HepG2 (cell line): ENCODE measurements at regions not wholly inside any gene's neighbourhood (a gene's known extent, or its start where the extent isn't known, plus 50 kb on each side); places are given as distances from the start of the nearest gene placed in this dataset.

Source experiments
- ATAC-seq: fragments of 200-7000 bp; cut with Tn5 transposase; 3 replicates; pipeline ENCODE4 v1.9.1; 2020; ENCODE audit warnings: mild to moderate bottlenecking, moderate library complexity
- BruUV-seq: library from RNA; stranded (reverse); fragments of 400-500 nt; replicated peaks from 2 replicates; lab custom pipeline; 2021; lab: Mats Ljungman, UMichigan
- CTCF ChIA-PET: fragments of 300-600 bp; formaldehyde crosslinking; extraction: SDS; loops from one replicate; lab custom pipeline; 2021; ENCODE audit warnings: low total read pairs, inconsistent platforms, low intra/inter-chr PET ratio; lab: Yijun Ruan, JAX
- POLR2A ChIA-PET: fragments of 350-600 bp; sonication (Branson Sonifier 250); formaldehyde crosslinking; loops from one replicate; lab custom pipeline; 2020; ENCODE audit warnings: antibody characterized with exemption, inconsistent platforms; lab: Yijun Ruan, JAX
- DNase-seq: peaks from one replicate; pipeline ENCODE4 v3.0.0-alpha.2; 2015; ENCODE audit warnings: low spot score
- FAIRE-seq: peaks from 3 replicates; lab custom pipeline; 2011; peaks lifted over from hg19 to GRCh38; lab: Jason Lieb, UNC
- H2AFZ ChIP-seq: one replicate; pipeline ENCODE4 v1.6.1; 2011; ENCODE audit warnings: low read length, inconsistent platforms
- H3K27ac ChIP-seq: fragments of 300-600 bp; 3 replicates; pipeline ENCODE4 v1.8.0; 2011; ENCODE audit warnings: mixed run types, mild to moderate bottlenecking, mixed read lengths, low read length, inconsistent platforms; ENCODE audit not compliant: insufficient read depth; ENCODE audit errors: extremely low read length
- H3K27me3 ChIP-seq, 2 experiments: fragments of 200-600 bp in 1 of 2; 2 replicates in 1 of 2; 3 replicates in 1 of 2; pipeline versions ENCODE4 v1.6.0 to v1.8.0; 2011; ENCODE audit warnings: low read length in 2 of 2, mild to moderate bottlenecking in 2 of 2, moderate library complexity in 2 of 2, inconsistent platforms in 1 of 2; ENCODE audit not compliant: insufficient read depth in 2 of 2, control insufficient read depth in 1 of 2
- H3K36me3 ChIP-seq, 2 experiments: fragments of 200-600 bp in 1 of 2; replicated peaks in 1 of 2; 2 replicates in 1 of 2; 3 replicates in 1 of 2; pipeline versions ENCODE4 v1.5.1 to v1.8.0; 2011; ENCODE audit warnings: low read length in 2 of 2, inconsistent platforms in 1 of 2; ENCODE audit not compliant: insufficient read depth in 2 of 2, control insufficient read depth in 1 of 2
- H3K4me1 ChIP-seq: 2 replicates; pipeline ENCODE4 v1.5.1; 2012; ENCODE audit warnings: low read length, inconsistent platforms; ENCODE audit not compliant: insufficient read depth
- H3K4me2 ChIP-seq: 2 replicates; pipeline ENCODE4 v1.6.0; 2011; ENCODE audit warnings: low read depth, low read length, inconsistent platforms
- H3K4me3 ChIP-seq, 3 experiments: fragments of 200-600 bp in 1 of 3; sonication (generic), shearing (Covaris generic) in 1 of 3; replicated peaks in 1 of 3; 2 replicates each; pipeline ENCODE4 v1.5.1; 2011 to 2016; ENCODE audit warnings: low read length in 3 of 3, inconsistent platforms in 2 of 3, low read depth in 2 of 3, mild to moderate bottlenecking in 2 of 3, control low read depth in 1 of 3, mixed read lengths in 1 of 3; ENCODE audit not compliant: insufficient read depth in 1 of 3
- H3K79me2 ChIP-seq: one replicate; pipeline ENCODE4 v1.6.1; 2011; ENCODE audit warnings: low read length, inconsistent platforms; ENCODE audit not compliant: insufficient read depth
- H3K9ac ChIP-seq: 2 replicates; pipeline ENCODE4 v1.6.0; 2011; ENCODE audit warnings: mild to moderate bottlenecking, low read depth, low read length, inconsistent platforms; ENCODE audit not compliant: insufficient read depth
- H3K9me3 ChIP-seq: 2 replicates; pipeline ENCODE4 v1.5.1; 2012; ENCODE audit warnings: mild to moderate bottlenecking, low read length
- H4K20me1 ChIP-seq: 2 replicates; pipeline ENCODE4 v1.6.0; 2011; ENCODE audit warnings: inconsistent platforms, mild to moderate bottlenecking, low read length, moderate library complexity; ENCODE audit not compliant: insufficient read depth
- ATM ChIP-seq: fragments of 450-650 bp; IDR thresholded peaks from 2 replicates; pipeline ENCODE4 v1.7.1; 2017; ENCODE audit warnings: mild to moderate bottlenecking, borderline replicate concordance
- MTA1 ChIP-seq: sonication (generic); formaldehyde crosslinking; IDR thresholded peaks from 2 replicates; pipeline ENCODE4 v1.4.0; 2020; ENCODE audit warnings: missing genetic modification reagents, mild to moderate bottlenecking, borderline replicate concordance
- MZF1 ChIP-seq: sonication (generic); formaldehyde crosslinking; IDR thresholded peaks from 2 replicates; pipeline ENCODE4 v1.8.1; 2023; ENCODE audit warnings: mild to moderate bottlenecking, missing genetic modification reagents, borderline replicate concordance
- SMAD9 ChIP-seq: sonication (generic); formaldehyde crosslinking; IDR thresholded peaks from 2 replicates; pipeline ENCODE4 v1.5.1; 2020; ENCODE audit warnings: mild to moderate bottlenecking, missing genetic modification reagents
- YEATS2 ChIP-seq: sonication (generic); formaldehyde crosslinking; IDR thresholded peaks from 2 replicates; pipeline ENCODE4 v1.4.0; 2020; ENCODE audit warnings: missing genetic modification reagents, borderline replicate concordance
- ZBTB21 ChIP-seq: sonication (generic); formaldehyde crosslinking; IDR thresholded peaks from 2 replicates; pipeline ENCODE4 v1.4.0; 2020; ENCODE audit warnings: missing genetic modification reagents
- ZFP36L2 ChIP-seq: sonication (generic); formaldehyde crosslinking; IDR thresholded peaks from 2 replicates; pipeline ENCODE4 v1.4.0; 2020; ENCODE audit warnings: missing genetic modification reagents
- ZNF101 ChIP-seq: sonication (generic); formaldehyde crosslinking; IDR thresholded peaks from 2 replicates; pipeline ENCODE4 v1.4.0; 2020; ENCODE audit warnings: mild to moderate bottlenecking, low read depth, missing genetic modification reagents, borderline replicate concordance
- ZNF468 ChIP-seq: sonication (generic); formaldehyde crosslinking; IDR thresholded peaks from 2 replicates; pipeline ENCODE4 v1.8.0; 2022; ENCODE audit warnings: mild to moderate bottlenecking, moderate library complexity, missing genetic modification reagents
- ZNF709 ChIP-seq: sonication (generic); formaldehyde crosslinking; IDR thresholded peaks from 2 replicates; pipeline ENCODE4 v1.5.0; 2020; ENCODE audit warnings: mild to moderate bottlenecking, missing genetic modification reagents
- WGBS: methylation state at CpG from one replicate; pipeline ENCODE4 v1.1.6; 2017; ENCODE audit warnings: low lambda C conversion rate; 5-methylcytosine and 5-hydroxymethylcytosine counted together
- in situ Hi-C: cut with HindIII; loops from 2 replicates; pipeline ENCODE4 v1.10.0; 2017; ENCODE audit warnings: low pct_unique_long_range_greater_than_20kb; ENCODE audit not compliant: extremely low pct_ligation_motif_present
- intact Hi-C: fragments of 100-400 bp; cut with micrococcal nuclease; formaldehyde crosslinking; loops from one replicate; pipeline ENCODE4 v1.10.0; 2022; ENCODE audit not compliant: unreplicated experiment

- WGBS, result 42% methylated on average over 5 of the region's 5 CpGs
- Histone ChIP-seq H3K27me3 (no peaks in the 10 kb centered on the region), H3K4me2 (no peak overlapping the region), H3K9ac (no peak overlapping the region), H3K4me1 (no peaks in the 10 kb centered on the region), H4K20me1 (no peaks in the 10 kb centered on the region), H2AFZ (no peak overlapping the region), H3K36me3 (no peaks in the 10 kb centered on the region), H3K27ac (no peak overlapping the region), H3K4me3 (no peak overlapping the region), H3K9me3 (no peaks in the 10 kb centered on the region), H3K79me2 (no peaks in the 10 kb centered on the region)
- FAIRE-seq (no peak), DNase-seq (no peak), ATAC-seq (no peak)
- POLR2A ChIA-PET, result no interaction called here
- intact Hi-C loops, result no loop called here
- no TSS peak for BruUV-seq
- CTCF ChIA-PET, result no interaction called here
- in situ Hi-C loops, result no loop called here
- TF ChIP-seq ZNF709 (CRISPR knock-in tag) (no peak), ZNF101 (CRISPR knock-in tag) (no peak), MTA1 (CRISPR knock-in tag) (no peak), ZBTB21 (CRISPR knock-in tag) (no peak), ZNF468 (CRISPR knock-in tag) (no peak), ATM (no peak), MZF1 (CRISPR knock-in tag) (no peak), ZFP36L2 (CRISPR knock-in tag) (no peak), SMAD9 (CRISPR knock-in tag) (no peak)
These were observed 566.0 kb upstream of the ARGLU1 start for GRCh38 chr13:107133950-107134349.

- Histone ChIP-seq H4K20me1 (no peaks in the 10 kb centered on the region), H2AFZ (no peak overlapping the region), H3K9me3 (no peaks in the 10 kb centered on the region), H3K27me3 (no peaks in the 10 kb centered on the region), H3K36me3 (no peaks in the 10 kb centered on the region), H3K4me2 (no peak overlapping the region), H3K4me1 (no peaks in the 10 kb centered on the region), H3K27ac (no peak overlapping the region), H3K79me2 (no peaks in the 10 kb centered on the region), H3K4me3 (no peak overlapping the region), H3K9ac (no peak overlapping the region)
- ATAC-seq (no peak), FAIRE-seq (no peak), DNase-seq (no peak)
- CTCF ChIA-PET, result no interaction called here
- POLR2A ChIA-PET, result no interaction called here
- WGBS, result 33% methylated on average over 1 of the region's 1 CpG
- BruUV-seq, result no TSS peak
- in situ Hi-C loops, result no loop called here
- intact Hi-C loops, result no loop called here
- no peak for TF ChIP-seq YEATS2 (CRISPR knock-in tag)
These were observed 562.6 kb upstream of the ARGLU1 start for GRCh38 chr13:107130566-107130965.
